Ascending aorta (tissue), 2 donors: ENCODE measurements at regions not wholly inside any gene's neighbourhood (a gene's known extent, or its start where the extent isn't known, plus 50 kb on each side); places are given as distances from the start of the nearest gene placed in this dataset.
"Not testable (repeated sequence)": the region's sequence is repeated elsewhere in the genome, so short reads cannot be mapped to it uniquely, and the experiment has no call there.

ENCODE experiments used
- DNase-seq, 2 donors: peaks; one replicate each; pipeline ENCODE4 v3.0.0-alpha.2; 2019; ENCODE audit warnings: low spot score in 2 of 2
- H3K27ac ChIP-seq, 2 donors: fragments of 200-600 bp; sonication (generic); one replicate each; pipeline ENCODE4 v1.5.1; 2016 to 2017; ENCODE audit warnings: mild to moderate bottlenecking in 1 of 2
- H3K27me3 ChIP-seq: fragments of 200-600 bp; sonication (generic); one replicate; pipeline ENCODE4 v1.5.1; 2017
- H3K36me3 ChIP-seq, 2 donors: fragments of 200-600 bp; sonication (generic); one replicate each; pipeline ENCODE4 v1.5.1; 2016
- H3K4me1 ChIP-seq, 2 donors: fragments of 200-600 bp; sonication (generic); one replicate each; pipeline ENCODE4 v1.5.1; 2016 to 2017; ENCODE audit warnings: mild to moderate bottlenecking in 1 of 2
- H3K4me3 ChIP-seq, 2 donors: fragments of 200-600 bp; sonication (generic); one replicate each; pipeline ENCODE4 v1.5.1; 2016 to 2017; ENCODE audit warnings: mild to moderate bottlenecking in 1 of 2
- H3K9me3 ChIP-seq, 2 donors: fragments of 200-600 bp; sonication (generic); one replicate each; pipeline ENCODE4 v1.5.1; 2016
- intact Hi-C: fragments of 100-400 bp; cut with DNase I; formaldehyde crosslinking; loops from one replicate; pipeline ENCODE4 v1.15.1; 2023
- TF ChIP-seq, protein P1 (sequence below), 3 experiments: fragments of 200-600 bp in 2 of 3; fragments of 450-650 bp in 1 of 3; sonication (generic) in 2 of 3; IDR thresholded peaks; one replicate each; pipeline ENCODE4 v1.5.1; 2016 to 2019; ENCODE audit warnings: antibody characterized with exemption in 3 of 3, mild to moderate bottlenecking in 1 of 3, moderate library complexity in 1 of 3

DNA sequence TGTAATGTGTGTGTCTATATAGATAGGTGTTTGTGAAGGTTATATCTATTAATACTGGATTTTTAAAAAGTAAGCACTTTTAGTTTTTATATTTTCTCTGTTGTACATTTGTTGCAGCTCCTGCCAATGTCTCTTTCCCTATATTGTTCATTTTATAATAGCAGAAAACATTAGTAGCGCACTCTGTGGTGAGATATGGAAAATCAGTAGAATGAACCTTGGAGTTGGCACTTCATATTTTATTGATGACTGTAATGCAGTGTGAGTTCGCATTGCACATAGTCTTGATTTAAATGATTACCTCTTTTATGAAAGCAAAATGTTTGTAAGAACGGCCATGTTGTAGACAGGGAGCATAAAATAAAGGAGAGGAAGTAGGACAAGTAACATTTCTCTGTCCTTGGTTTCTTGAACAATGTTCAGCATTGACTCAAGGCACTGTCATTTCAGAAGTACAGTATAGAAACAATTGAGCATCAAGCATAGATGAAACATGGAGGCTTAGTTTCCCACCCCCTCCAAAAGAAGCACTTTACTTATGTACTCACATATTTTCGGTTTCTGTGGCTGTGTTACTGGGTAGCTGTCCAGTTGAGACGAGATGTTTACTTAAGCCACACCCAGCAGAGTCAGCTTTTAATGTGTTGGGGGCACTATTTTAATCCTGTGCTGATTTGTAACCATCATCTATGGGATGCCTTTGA, 74.0 kb downstream of the TANC2 start:
- intact Hi-C loops = no loop called here
- TF ChIP-seq, protein P1, sequence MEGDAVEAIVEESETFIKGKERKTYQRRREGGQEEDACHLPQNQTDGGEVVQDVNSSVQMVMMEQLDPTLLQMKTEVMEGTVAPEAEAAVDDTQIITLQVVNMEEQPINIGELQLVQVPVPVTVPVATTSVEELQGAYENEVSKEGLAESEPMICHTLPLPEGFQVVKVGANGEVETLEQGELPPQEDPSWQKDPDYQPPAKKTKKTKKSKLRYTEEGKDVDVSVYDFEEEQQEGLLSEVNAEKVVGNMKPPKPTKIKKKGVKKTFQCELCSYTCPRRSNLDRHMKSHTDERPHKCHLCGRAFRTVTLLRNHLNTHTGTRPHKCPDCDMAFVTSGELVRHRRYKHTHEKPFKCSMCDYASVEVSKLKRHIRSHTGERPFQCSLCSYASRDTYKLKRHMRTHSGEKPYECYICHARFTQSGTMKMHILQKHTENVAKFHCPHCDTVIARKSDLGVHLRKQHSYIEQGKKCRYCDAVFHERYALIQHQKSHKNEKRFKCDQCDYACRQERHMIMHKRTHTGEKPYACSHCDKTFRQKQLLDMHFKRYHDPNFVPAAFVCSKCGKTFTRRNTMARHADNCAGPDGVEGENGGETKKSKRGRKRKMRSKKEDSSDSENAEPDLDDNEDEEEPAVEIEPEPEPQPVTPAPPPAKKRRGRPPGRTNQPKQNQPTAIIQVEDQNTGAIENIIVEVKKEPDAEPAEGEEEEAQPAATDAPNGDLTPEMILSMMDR (IDR thresholded peaks at IDR 0.05) = no peak
- no peaks in the 10 kb centered on the region for H3K9me3 ChIP-seq
- no peaks in the 10 kb centered on the region for H3K27me3 ChIP-seq
- no peak overlapping the region for H3K4me3 ChIP-seq
- H3K27ac ChIP-seq = no peak overlapping the region
- H3K36me3 ChIP-seq = no peaks in the 10 kb centered on the region
- peaks cover 0 to 7% of the 10 kb centered on the region in 2 donors for H3K4me1 ChIP-seq
- no peak for DNase-seq

- H3K27me3 ChIP-seq = no peaks in the 10 kb centered on the region
Observed at GRCh38 chr17:63040816-63041215, 74.8 kb downstream of the TANC2 start.

DNA sequence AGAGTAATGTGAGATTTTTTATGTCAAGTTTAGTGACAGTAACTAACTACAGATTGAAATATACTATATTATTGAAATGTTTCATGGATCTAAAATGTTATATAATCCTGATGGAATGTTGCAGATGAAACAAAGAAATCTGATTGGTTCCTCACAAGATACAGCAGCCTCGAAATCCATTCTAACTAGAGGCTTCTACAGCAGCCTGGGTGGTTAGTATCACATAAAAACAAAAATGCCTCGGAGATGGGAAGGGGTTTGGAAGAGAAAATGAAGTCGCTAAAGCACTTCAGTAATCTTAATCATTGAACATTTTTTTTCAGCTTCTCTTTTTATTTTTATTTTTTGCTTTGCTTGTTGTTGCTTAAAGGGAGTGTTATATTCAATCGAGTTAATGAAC, 75.2 kb downstream of the TANC2 start:
- intact Hi-C loops = no loop called here
- Histone ChIP-seq H3K27me3 (no peaks in the 10 kb centered on the region), H3K4me1 (peaks cover 0 to 7% of the 10 kb centered on the region in 2 donors), H3K36me3 (no peaks in the 10 kb centered on the region), H3K27ac (no peak overlapping the region), H3K4me3 (no peak overlapping the region), H3K9me3 (no peaks in the 10 kb centered on the region)
- no peak for DNase-seq
- TF ChIP-seq, protein P1 (IDR thresholded peaks at IDR 0.05) = no peak

More at GRCh38 chr17:63040816-63041215, 74.8 kb downstream of the TANC2 start:
- Histone ChIP-seq H3K4me3 (no peak overlapping the region), H3K36me3 (no peaks in the 10 kb centered on the region), H3K4me1 (peaks cover 0 to 7% of the 10 kb centered on the region in 2 donors), H3K9me3 (no peaks in the 10 kb centered on the region), H3K27ac (no peak overlapping the region)
- TF ChIP-seq, protein P1 (IDR thresholded peaks at IDR 0.05) = no peak
- DNase-seq = no peak
- intact Hi-C loops = no loop called here

GRCh38 chr17:63041722-63042121, 75.7 kb downstream of the TANC2 start:
- Histone ChIP-seq H3K27me3 (no peaks in the 10 kb centered on the region), H3K27ac (no peak overlapping the region), H3K4me1 (peaks cover 0 to 7% of the 10 kb centered on the region in 2 donors), H3K36me3 (no peaks in the 10 kb centered on the region), H3K4me3 (no peak overlapping the region), H3K9me3 (no peaks in the 10 kb centered on the region)
- TF ChIP-seq, protein P1 (IDR thresholded peaks at IDR 0.05) = no peak
- DNase-seq = no peak
- intact Hi-C loops = no loop called here

DNA sequence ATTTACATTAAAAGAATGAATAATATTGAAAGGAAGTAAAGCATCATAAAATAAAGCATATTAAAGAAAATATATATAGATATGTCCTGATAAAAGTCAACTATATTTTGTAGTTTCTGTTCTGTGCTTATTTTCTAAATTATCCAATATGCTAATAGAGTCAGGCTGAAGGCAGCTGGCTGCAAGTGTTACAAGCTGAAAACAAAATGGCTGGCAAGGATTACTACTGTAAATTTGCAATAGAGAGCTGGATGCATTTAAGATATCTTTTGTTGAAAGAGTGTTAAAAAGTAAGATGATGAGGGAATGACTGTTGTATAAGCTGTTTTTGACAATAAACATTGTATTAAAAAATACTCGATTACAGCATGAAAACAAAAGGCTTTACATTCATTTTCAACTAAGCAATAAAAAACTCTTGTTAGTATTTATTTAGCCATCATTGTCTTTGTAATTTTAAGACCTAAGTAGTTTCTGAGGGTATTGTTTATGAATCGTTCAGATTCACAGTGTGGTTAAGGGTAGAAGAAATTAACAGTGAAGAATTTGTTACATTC, 76.3 kb downstream of the TANC2 start:
- H3K9me3 ChIP-seq = no peaks in the 10 kb centered on the region
- no peaks in the 10 kb centered on the region for H3K27me3 ChIP-seq
- intact Hi-C loops = no loop called here
- H3K27ac ChIP-seq = no peak overlapping the region
- no peak overlapping the region for H3K4me3 ChIP-seq
- peaks cover 0 to 7% of the 10 kb centered on the region in 2 donors for H3K4me1 ChIP-seq
- TF ChIP-seq, protein P1 (IDR thresholded peaks at IDR 0.05) = no peak
- no peak for DNase-seq
- no peaks in the 10 kb centered on the region for H3K36me3 ChIP-seq

DNA sequence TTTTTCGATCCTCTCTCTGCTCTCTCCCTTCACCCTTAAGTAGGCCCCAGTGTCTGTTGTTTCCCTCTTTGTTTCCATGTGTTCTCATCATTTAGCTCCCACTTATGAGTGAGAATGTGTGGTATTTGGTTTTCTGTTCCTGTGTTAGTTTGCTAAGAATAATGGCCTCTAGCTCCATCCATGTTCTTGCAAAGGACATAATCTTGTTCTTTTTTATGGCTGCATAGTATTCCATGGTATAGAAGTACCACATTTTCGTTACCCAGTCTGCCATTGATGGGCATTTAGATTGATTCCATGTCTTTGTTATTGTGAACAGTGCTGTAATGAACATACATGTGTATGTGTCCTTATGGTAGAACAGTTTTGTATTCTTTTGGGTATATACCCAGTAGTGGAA, 91.5 kb downstream of the TANC2 start:
- DNase-seq, intact Hi-C loops, H3K9me3 ChIP-seq, H3K4me1 ChIP-seq, H3K27me3 ChIP-seq, H3K27ac ChIP-seq, H3K4me3 ChIP-seq, H3K36me3 ChIP-seq: not testable (repeated sequence)
